B cell (primary cell): ENCODE measurements at regions not wholly inside any gene's neighbourhood (a gene's known extent, or its start where the extent isn't known, plus 50 kb on each side); places are given as distances from the start of the nearest gene placed in this dataset.

Source experiments
- ATAC-seq: fragments of 200-7000 bp; cut with Tn5 transposase; one replicate; pipeline ENCODE4 v1.10.0; 2021; ENCODE audit warnings: low read depth, mild to moderate bottlenecking, moderate number of reproducible peaks, moderate library complexity
- CTCF ChIA-PET: fragments of 350-600 bp; sonication (Branson Sonifier 250); formaldehyde crosslinking; loops from one replicate; lab custom pipeline; 2021; ENCODE audit warnings: antibody characterized with exemption, inconsistent platforms; lab: Charles Lee
- POLR2A ChIA-PET: fragments of 350-600 bp; sonication (Branson Sonifier 250); formaldehyde crosslinking; loops from one replicate; lab custom pipeline; 2021; ENCODE audit warnings: antibody characterized with exemption; lab: Charles Lee
- DNase-seq: peaks from one replicate; pipeline ENCODE4 v3.0.0; 2013
- H2AFZ ChIP-seq: 2 replicates; pipeline ENCODE4 v1.6.1; 2012; ENCODE audit warnings: mild to moderate bottlenecking, low read depth, low read length; ENCODE audit not compliant: insufficient read depth, poor library complexity, severe bottlenecking
- H3K27ac ChIP-seq, 2 donors: 1 replicate in 1 of 2; 2 replicates in 1 of 2; pipeline ENCODE4 v1.5.1; 2012 to 2013; ENCODE audit warnings: low read length in 2 of 2, mild to moderate bottlenecking in 2 of 2, moderate library complexity in 1 of 2
- H3K27me3 ChIP-seq, 4 experiments: fragments of 200-600 bp in 1 of 4; sonication (generic) in 1 of 4; replicated peaks in 1 of 4; 1 replicate in 2 of 4; 2 replicates in 2 of 4; pipeline versions ENCODE4 v1.6.1 to v1.7.0; 2013 to 2016; ENCODE audit warnings: low read length in 3 of 4, mild to moderate bottlenecking in 2 of 4, mixed read lengths in 1 of 4, moderate library complexity in 1 of 4; ENCODE audit not compliant: insufficient read depth in 4 of 4, control insufficient read depth in 3 of 4; ENCODE audit errors: control extremely low read depth in 1 of 4
- H3K36me3 ChIP-seq, 2 experiments: replicated peaks in 1 of 2; 1 replicate in 1 of 2; 2 replicates in 1 of 2; pipeline versions ENCODE4 v1.6.1 to v1.7.1; 2013; ENCODE audit warnings: low read length in 1 of 2; ENCODE audit not compliant: insufficient read depth in 2 of 2, control insufficient read depth in 1 of 2; ENCODE audit errors: control extremely low read depth in 1 of 2, extremely low read depth in 1 of 2
- H3K4me1 ChIP-seq, 2 donors: fragments of 200-600 bp in 1 of 2; sonication (generic) in 1 of 2; 1 replicate in 1 of 2; 2 replicates in 1 of 2; pipeline versions ENCODE4 v1.5.1 to v1.6.1; 2013 to 2017; ENCODE audit warnings: low read length in 2 of 2; ENCODE audit not compliant: control insufficient read depth in 2 of 2, insufficient read depth in 2 of 2
- H3K4me2 ChIP-seq: replicated peaks from 2 replicates; pipeline ENCODE3; 2012; ENCODE audit warnings: mild to moderate bottlenecking, low read depth, low read length; ENCODE audit not compliant: poor library complexity, severe bottlenecking
- H3K4me3 ChIP-seq, 5 experiments: fragments of 200-600 bp in 1 of 5; sonication (generic) in 1 of 5; 1 replicate in 3 of 5; 2 replicates in 2 of 5; pipeline versions ENCODE4 v1.5.1 to v1.7.0; 2011 to 2016; ENCODE audit warnings: low read length in 4 of 5, mild to moderate bottlenecking in 4 of 5, low read depth in 2 of 5, control low read depth in 1 of 5, moderate library complexity in 1 of 5; ENCODE audit not compliant: insufficient read depth in 1 of 5; ENCODE audit errors: control extremely low read depth in 1 of 5, extremely low read depth in 1 of 5
- H3K79me2 ChIP-seq: fragments of 200-600 bp; sonication (generic); one replicate; pipeline ENCODE4 v1.6.0; 2016; ENCODE audit warnings: low read length; ENCODE audit not compliant: control insufficient read depth, insufficient read depth
- H3K9ac ChIP-seq: fragments of 200-600 bp; sonication (generic); 2 replicates; pipeline ENCODE4 v1.6.1; 2017; ENCODE audit warnings: mild to moderate bottlenecking, low read length, moderate library complexity
- H3K9me3 ChIP-seq, 3 donors: one replicate each; pipeline versions ENCODE4 v1.6.1 to v1.7.1; 2013; ENCODE audit warnings: low read length in 2 of 3; ENCODE audit not compliant: control insufficient read depth in 2 of 3, insufficient read depth in 1 of 3; ENCODE audit errors: control extremely low read depth in 1 of 3
- H4K20me1 ChIP-seq: 2 replicates; pipeline ENCODE4 v1.6.0; 2012; ENCODE audit warnings: mild to moderate bottlenecking, low read length; ENCODE audit not compliant: insufficient read depth, control insufficient read depth, poor library complexity, severe bottlenecking
- H3K27ac Mint-ChIP-seq: one replicate; pipeline ENCODE4 v1.8.0; 2021; ENCODE audit warnings: mixed read lengths
- H3K27me3 Mint-ChIP-seq: one replicate; pipeline ENCODE4 v1.8.0; 2021; ENCODE audit warnings: mixed read lengths
- H3K4me1 Mint-ChIP-seq: one replicate; pipeline ENCODE4 v1.8.0; 2021; ENCODE audit warnings: mixed read lengths
- H3K4me3 Mint-ChIP-seq: one replicate; pipeline ENCODE4 v1.8.0; 2021; ENCODE audit warnings: mixed read lengths
- H3K9me3 Mint-ChIP-seq: one replicate; pipeline ENCODE4 v1.8.0; 2022; ENCODE audit warnings: mixed read lengths; ENCODE audit not compliant: insufficient read depth
- CTCF ChIP-seq: fragments of 200-600 bp; IDR thresholded peaks from one replicate; pipeline ENCODE4 v1.8.0; 2022; ENCODE audit warnings: antibody characterized with exemption, mild to moderate bottlenecking
- EZH2 ChIP-seq: IDR thresholded peaks from 2 replicates; pipeline ENCODE4 v1.6.1; 2012; ENCODE audit warnings: borderline replicate concordance, low read depth, mild to moderate bottlenecking, moderate library complexity, low read length; ENCODE audit not compliant: insufficient read depth, poor library complexity, severe bottlenecking
- WGBS: methylation state at CpG from one replicate; pipeline ENCODE4 v1.1.5; 2013; ENCODE audit warnings: missing lambda C conversion rate; ENCODE audit not compliant: insufficient coverage; 5-methylcytosine and 5-hydroxymethylcytosine counted together
- intact Hi-C: fragments of 100-400 bp; cut with micrococcal nuclease; formaldehyde crosslinking; loops from one replicate; pipeline ENCODE4 v1.10.0; 2022

- ChIA-PET CTCF (interaction anchor here (2.7 kb wide), 1 partner anchor 41 kb away, joined by 12 read pairs; no protein-coding TSS in a partner anchor), POLR2A (no interaction called here)
- H3K9ac ChIP-seq, result no peak overlapping the region
- DNase-seq (no peak), ATAC-seq (no peak)
- no peak overlapping the region for H3K27ac ChIP-seq
- H3K27me3 ChIP-seq, result no peaks in the 10 kb centered on the region
- Mint-ChIP-seq H3K27ac (no peak overlapping the region), H3K9me3 (no peaks in the 10 kb centered on the region), H3K27me3 (no peaks in the 10 kb centered on the region), H3K4me3 (no peak overlapping the region), H3K4me1 (peaks cover 19% of the 10 kb centered on the region)
- no peaks in the 10 kb centered on the region for H3K9me3 ChIP-seq
- TF ChIP-seq EZH2 (no peak), CTCF (no peak)
- H3K4me3 ChIP-seq, result no peak overlapping the region
- WGBS, result 100% methylated on average over 2 of the region's 3 CpGs
- peaks cover 20% of the 10 kb centered on the region for H3K79me2 ChIP-seq
- H2AFZ ChIP-seq, result no peak overlapping the region
- H3K4me2 ChIP-seq, result no peak overlapping the region
- peaks cover 0 to 3% of the 10 kb centered on the region in 2 experiments for H3K36me3 ChIP-seq
- H3K4me1 ChIP-seq, result peaks cover 0 to 5% of the 10 kb centered on the region in 2 donors
- H4K20me1 ChIP-seq, result no peaks in the 10 kb centered on the region
- intact Hi-C loops, result no loop called here
Measured at GRCh38 chr5:160479220-160479619, 57.6 kb downstream of the PTTG1 start.

GRCh38 chr5:160479926-160480325 is 58.3 kb downstream of the PTTG1 start:
- Mint-ChIP-seq H3K4me3 (no peak overlapping the region), H3K27me3 (no peaks in the 10 kb centered on the region), H3K4me1 (peaks cover 25% of the 10 kb centered on the region), H3K9me3 (no peaks in the 10 kb centered on the region), H3K27ac (peak overlapping the region; percentile 50)
- Histone ChIP-seq H2AFZ (no peak overlapping the region), H3K27ac (no peak overlapping the region), H3K4me2 (no peak overlapping the region), H4K20me1 (no peaks in the 10 kb centered on the region), H3K4me3 (no peak overlapping the region), H3K4me1 (peaks cover 0 to 5% of the 10 kb centered on the region in 2 donors), H3K79me2 (peaks cover 20% of the 10 kb centered on the region), H3K36me3 (peaks cover 0 to 4% of the 10 kb centered on the region in 2 experiments), H3K27me3 (no peaks in the 10 kb centered on the region), H3K9me3 (no peaks in the 10 kb centered on the region), H3K9ac (no peak overlapping the region)
- ChIA-PET CTCF (interaction anchor here (2.7 kb wide), 1 partner anchor 42 kb away, joined by 12 read pairs; no protein-coding TSS in a partner anchor), POLR2A (no interaction called here)
- intact Hi-C loops, result no loop called here
- ATAC-seq (no peak), DNase-seq (no peak)
- 100% methylated on average over 3 of the region's 7 CpGs for WGBS
- TF ChIP-seq EZH2, result no peak
- no peak for TF ChIP-seq CTCF
